IMR-90 (cell line): ENCODE measurements at regions not wholly inside any gene's neighbourhood (a gene's known extent, or its start where the extent isn't known, plus 50 kb on each side); places are given as distances from the start of the nearest gene placed in this dataset.

Experiments used
- ATAC-seq: fragments of 200-7000 bp; cut with Tn5 transposase; 2 replicates; pipeline ENCODE4 v1.9.1; 2020; ENCODE audit warnings: low read depth, mild to moderate bottlenecking, moderate library complexity
- BruUV-seq: library from RNA; stranded (reverse); fragments of 400-500 nt; replicated peaks from 2 replicates; lab custom pipeline; 2021; lab: Mats Ljungman, UMichigan
- CTCF ChIA-PET: fragments of 300-600 bp; formaldehyde crosslinking; extraction: SDS; loops from one replicate; lab custom pipeline; 2021; ENCODE audit warnings: antibody characterized with exemption; lab: Yijun Ruan, JAX
- POLR2A ChIA-PET: fragments of 300-600 bp; sonication (Branson Sonifier 250); formaldehyde crosslinking; loops from one replicate; lab custom pipeline; 2022; ENCODE audit warnings: antibody characterized with exemption; ENCODE audit not compliant: unreplicated experiment; lab: Charles Lee
- DNase-seq: peaks from one replicate; pipeline ENCODE4 v3.0.0; 2013
- H2AFZ ChIP-seq: replicated peaks from 2 replicates; pipeline ENCODE3; 2013; ENCODE audit warnings: low read length, mild to moderate bottlenecking; ENCODE audit not compliant: poor library complexity
- H2AK5ac ChIP-seq: 2 replicates; pipeline ENCODE4 v1.6.1; 2013; ENCODE audit warnings: low read depth, low read length, inconsistent platforms
- H2AK9ac ChIP-seq: replicated peaks from 2 replicates; pipeline ENCODE3; 2013; ENCODE audit warnings: mild to moderate bottlenecking, low read depth, low read length, moderate library complexity; ENCODE audit not compliant: poor library complexity
- H2BK120ac ChIP-seq: 2 replicates; pipeline ENCODE4 v1.6.1; 2013; ENCODE audit warnings: low read depth, low read length, inconsistent platforms
- H2BK15ac ChIP-seq: 3 replicates; pipeline ENCODE4 v1.6.1; 2013; ENCODE audit warnings: low read depth, low read length, inconsistent platforms
- H2BK20ac ChIP-seq: 2 replicates; pipeline ENCODE4 v1.6.1; 2013; ENCODE audit warnings: low read depth, mild to moderate bottlenecking, inconsistent platforms, low read length, moderate library complexity
- H2BK5ac ChIP-seq: 2 replicates; pipeline ENCODE4 v1.6.1; 2013; ENCODE audit warnings: mild to moderate bottlenecking, low read depth, low read length, inconsistent platforms; ENCODE audit not compliant: poor library complexity, severe bottlenecking
- H3K14ac ChIP-seq: replicated peaks from 2 replicates; pipeline ENCODE4 v1.6.1; 2013; ENCODE audit warnings: low read depth, low read length, inconsistent platforms
- H3K18ac ChIP-seq: 2 replicates; pipeline ENCODE4 v1.6.1; 2013; ENCODE audit warnings: low read depth, low read length, control low read depth
- H3K23ac ChIP-seq: 2 replicates; pipeline ENCODE4 v1.6.1; 2013; ENCODE audit warnings: low read depth, low read length, inconsistent platforms
- H3K27ac ChIP-seq: 2 replicates; pipeline ENCODE4 v1.5.1; 2013; ENCODE audit warnings: mild to moderate bottlenecking, control low read depth, low read length; ENCODE audit not compliant: insufficient read depth
- H3K27me3 ChIP-seq: 2 replicates; pipeline ENCODE4 v1.6.1; 2013; ENCODE audit warnings: low read length; ENCODE audit not compliant: control insufficient read depth, insufficient read depth
- H3K36me3 ChIP-seq: 2 replicates; pipeline ENCODE4 v1.6.1; 2013; ENCODE audit warnings: low read length, mixed read lengths; ENCODE audit not compliant: control insufficient read depth, insufficient read depth
- H3K4ac ChIP-seq: 2 replicates; pipeline ENCODE4 v1.6.1; 2013; ENCODE audit warnings: low read depth, low read length, inconsistent platforms
- H3K4me1 ChIP-seq: 2 replicates; pipeline ENCODE4 v1.6.1; 2013; ENCODE audit warnings: low read length, mixed read lengths; ENCODE audit not compliant: control insufficient read depth, insufficient read depth
- H3K4me2 ChIP-seq: 2 replicates; pipeline ENCODE4 v1.6.1; 2013; ENCODE audit warnings: low read depth, mild to moderate bottlenecking, control low read depth, low read length, moderate library complexity
- H3K4me3 ChIP-seq: 2 replicates; pipeline ENCODE4 v1.5.1; 2013; ENCODE audit warnings: low read depth, mild to moderate bottlenecking, control low read depth, low read length, moderate library complexity; ENCODE audit not compliant: insufficient read depth
- H3K56ac ChIP-seq: 2 replicates; pipeline ENCODE4 v1.6.1; 2013; ENCODE audit warnings: low read length, inconsistent platforms; ENCODE audit not compliant: insufficient read depth; ENCODE audit errors: extremely low read depth
- H3K79me1 ChIP-seq, 2 experiments: 2 replicates each; pipeline ENCODE4 v1.6.1; 2013; ENCODE audit warnings: low read length in 2 of 2, inconsistent platforms in 1 of 2, low read depth in 1 of 2
- H3K9ac ChIP-seq: 2 replicates; pipeline ENCODE4 v1.6.1; 2013; ENCODE audit warnings: low read depth, low read length, control low read depth
- H3K9me1 ChIP-seq: 2 replicates; pipeline ENCODE4 v1.6.1; 2013; ENCODE audit warnings: low read length, inconsistent platforms; ENCODE audit not compliant: insufficient read depth
- H3K9me3 ChIP-seq: 2 replicates; pipeline ENCODE4 v1.6.1; 2013; ENCODE audit warnings: low read length; ENCODE audit not compliant: control insufficient read depth, insufficient read depth
- H4K20me1 ChIP-seq: 2 replicates; pipeline ENCODE4 v1.6.1; 2013; ENCODE audit warnings: low read length, inconsistent platforms; ENCODE audit not compliant: insufficient read depth
- H4K5ac ChIP-seq: 2 replicates; pipeline ENCODE4 v1.6.1; 2013; ENCODE audit warnings: mild to moderate bottlenecking, low read depth, low read length, control low read depth
- H4K8ac ChIP-seq, 2 experiments: 2 replicates each; pipeline ENCODE4 v1.6.1; 2013; ENCODE audit warnings: low read depth in 2 of 2, low read length in 2 of 2, control low read depth in 1 of 2, inconsistent platforms in 1 of 2
- H4K91ac ChIP-seq: 2 replicates; pipeline ENCODE4 v1.6.1; 2013; ENCODE audit warnings: low read depth, low read length, inconsistent platforms; ENCODE audit not compliant: insufficient read depth
- CHD1 ChIP-seq: IDR thresholded peaks from 2 replicates; pipeline ENCODE4 v1.6.1; 2012; ENCODE audit warnings: low read depth, low read length, improper control_type of control experiment
- CTCF ChIP-seq: conservative IDR thresholded peaks from 2 replicates; pipeline ENCODE4 v1.5.1; 2012; ENCODE audit warnings: mild to moderate bottlenecking, low read depth, low read length, improper control_type of control experiment
- ELK1 ChIP-seq: fragments of 150-350 bp; IDR thresholded peaks from 2 replicates; pipeline ENCODE4 v1.6.1; 2016; ENCODE audit warnings: low read depth, mild to moderate bottlenecking, low read length, moderate library complexity, borderline replicate concordance
- RCOR1 ChIP-seq: IDR thresholded peaks from 2 replicates; pipeline ENCODE4 v1.6.1; 2012; ENCODE audit warnings: mild to moderate bottlenecking, low read length, improper control_type of control experiment; ENCODE audit not compliant: insufficient replicate concordance
- RFX5 ChIP-seq: IDR thresholded peaks from 2 replicates; pipeline ENCODE4 v1.8.0; 2012; ENCODE audit warnings: low read depth, mild to moderate bottlenecking, low read length, moderate library complexity
- SMC3 ChIP-seq: fragments of 150-350 bp; IDR thresholded peaks from 2 replicates; pipeline ENCODE4 v1.6.1; 2016; ENCODE audit warnings: low read depth, mild to moderate bottlenecking, antibody characterized with exemption, low read length, moderate library complexity
- dilution Hi-C: fragments of 300-500 bp; cut with HindIII; formaldehyde crosslinking; loops from one replicate; pipeline ENCODE4 v1.14.3; 2018; ENCODE audit warnings: low sequenced_read_pairs; ENCODE audit not compliant: unreplicated experiment
- in situ Hi-C: fragments of 300-500 bp; cut with MboI; formaldehyde crosslinking; loops from 3 replicates; pipeline ENCODE4 v1.14.3; 2019; ENCODE audit warnings: low sequenced_read_pairs, inconsistent platforms, mixed read lengths
- intact Hi-C: fragments of 100-400 bp; cut with micrococcal nuclease; formaldehyde crosslinking; loops from 2 replicates; pipeline ENCODE4 v1.10.0; 2022
- TF ChIP-seq, protein P1 (sequence below): fragments of 150-350 bp; IDR thresholded peaks from 2 replicates; pipeline ENCODE4 v1.6.1; 2017; ENCODE audit warnings: mild to moderate bottlenecking, antibody characterized with exemption, low read length, low read depth

- Histone ChIP-seq H3K9me1 (no peaks in the 10 kb centered on the region), H4K5ac (no peak overlapping the region), H3K4me2 (no peak overlapping the region), H2AK9ac (no peak overlapping the region), H3K9me3 (peaks cover 6% of the 10 kb centered on the region), H2AK5ac (no peak overlapping the region), H2BK5ac (no peak overlapping the region), H4K91ac (no peak overlapping the region), H3K36me3 (no peaks in the 10 kb centered on the region), H4K8ac (no peak overlapping the region), H2AFZ (no peak overlapping the region), H3K23ac (no peak overlapping the region), H3K4ac (no peak overlapping the region), H3K56ac (no peak overlapping the region), H3K79me1 (no peaks in the 10 kb centered on the region), H2BK120ac (no peak overlapping the region), H3K4me3 (no peak overlapping the region), H4K20me1 (no peaks in the 10 kb centered on the region), H3K9ac (no peak overlapping the region), H2BK20ac (no peak overlapping the region), H3K27ac (no peak overlapping the region), H3K27me3 (no peaks in the 10 kb centered on the region), H2BK15ac (no peak overlapping the region), H3K4me1 (no peaks in the 10 kb centered on the region), H3K14ac (no peak overlapping the region), H3K18ac (no peak overlapping the region)
- BruUV-seq, result no TSS peak
- CTCF ChIA-PET, result interaction anchor here (0.9 kb wide), 1 partner anchor 41 kb away, joined by 3 read pairs; no protein-coding TSS in a partner anchor
- dilution Hi-C loops (no loop called here), in situ Hi-C loops (no loop called here), intact Hi-C loops (no loop called here)
- ATAC-seq (no peak), DNase-seq (no peak)
- no peak for TF ChIP-seq ELK1
- no peak for TF ChIP-seq RCOR1
- no peak for TF ChIP-seq SMC3
- TF ChIP-seq CHD1, result no peak
- TF ChIP-seq CTCF, result no peak
- TF ChIP-seq, protein P1, sequence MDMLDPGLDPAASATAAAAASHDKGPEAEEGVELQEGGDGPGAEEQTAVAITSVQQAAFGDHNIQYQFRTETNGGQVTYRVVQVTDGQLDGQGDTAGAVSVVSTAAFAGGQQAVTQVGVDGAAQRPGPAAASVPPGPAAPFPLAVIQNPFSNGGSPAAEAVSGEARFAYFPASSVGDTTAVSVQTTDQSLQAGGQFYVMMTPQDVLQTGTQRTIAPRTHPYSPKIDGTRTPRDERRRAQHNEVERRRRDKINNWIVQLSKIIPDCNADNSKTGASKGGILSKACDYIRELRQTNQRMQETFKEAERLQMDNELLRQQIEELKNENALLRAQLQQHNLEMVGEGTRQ, result no peak
- TF ChIP-seq RFX5, result no peak
- POLR2A ChIA-PET, result no interaction called here
These were observed 480.3 kb upstream of the POT1 start for GRCh38 chr7:125409921-125410320.
